Hematopoietic multipotent progenitor cell treated with erythropoietin and hydrocortisone succinate and interleukin-3 and kit ligand, for 15 days (in vitro differentiated cells): ENCODE measurements at regions not wholly inside any gene's neighbourhood (a gene's known extent, or its start where the extent isn't known, plus 50 kb on each side); places are given as distances from the start of the nearest gene placed in this dataset.
A peak's percentile ranks its signal among the peaks of the same experiment; 100 is the strongest.

Source experiments
- DNase-seq: peaks from one replicate; pipeline ENCODE4 v3.0.0-alpha.2; 2015; ENCODE audit warnings: low spot score

GRCh38 chr7:130931423-130931822 is 197.4 kb upstream of the KLF14 start:
- no peak for DNase-seq

GRCh38 chr7:130932088-130932487 is 198.1 kb upstream of the KLF14 start:
- DNase-seq = no peak

GRCh38 chr7:130932667-130933432 is 198.8 kb upstream of the KLF14 start:
- DNase-seq = no peak

GRCh38 chr7:130933919-130934318 is 199.9 kb upstream of the KLF14 start:
- DNase-seq = no peak

GRCh38 chr7:130935564-130936157 is 201.7 kb upstream of the KLF14 start:
- DNase-seq = no peak

- no peak for DNase-seq
Observed at GRCh38 chr7:130936202-130936931, 202.4 kb upstream of the KLF14 start.

- no peak for DNase-seq
Observed at GRCh38 chr7:130937016-130937415, 203.0 kb upstream of the KLF14 start.

GRCh38 chr7:130937830-130938229 is 203.8 kb upstream of the KLF14 start:
- no peak for DNase-seq

- DNase-seq = no peak
Observed at GRCh38 chr7:130938661-130939060, 204.7 kb upstream of the KLF14 start.

- no peak for DNase-seq
Observed at GRCh38 chr7:130939321-130940095, 205.5 kb upstream of the KLF14 start.

GRCh38 chr7:130940326-130940725 is 206.3 kb upstream of the KLF14 start:
- DNase-seq = no peak

GRCh38 chr7:130940907-130941306 is 206.9 kb upstream of the KLF14 start:
- DNase-seq = no peak

- DNase-seq = no peak
Observed at GRCh38 chr7:130941322-130942210, 207.6 kb upstream of the KLF14 start.

- DNase-seq = no peak
Observed at GRCh38 chr7:130942211-130942964, 208.4 kb upstream of the KLF14 start.

- DNase-seq = peak; percentile 15
Observed at GRCh38 chr7:130943336-130943901, 209.4 kb upstream of the KLF14 start.

- no peak for DNase-seq
Observed at GRCh38 chr7:130943981-130944380, 210.0 kb upstream of the KLF14 start.

GRCh38 chr7:130944997-130945396 is 211.0 kb upstream of the KLF14 start:
- no peak for DNase-seq

- DNase-seq = no peak
Observed at GRCh38 chr7:130945411-130945811, 211.4 kb upstream of the KLF14 start.

GRCh38 chr7:130946114-130946513 is 212.1 kb upstream of the KLF14 start:
- DNase-seq = no peak
